ENCODE measurements at regions not wholly inside any gene's neighbourhood (a gene's known extent, or its start where the extent isn't known, plus 50 kb on each side); places are given as distances from the start of the nearest gene placed in this dataset.
"Not testable (repeated sequence)": the region's sequence is repeated elsewhere in the genome, so short reads cannot be mapped to it uniquely, and the experiment has no call there.

- not testable (repeated sequence) for H3K36me3 Mint-ChIP-seq (ENCODE audit: unreplicated experiment); H3K27me3 Mint-ChIP-seq (ENCODE audit: unreplicated experiment); DNase-seq; H3K9me3 Mint-ChIP-seq (ENCODE audit: unreplicated experiment); H3K4me3 Mint-ChIP-seq (ENCODE audit: unreplicated experiment); H3K27ac Mint-ChIP-seq (ENCODE audit: unreplicated experiment); H3K4me1 Mint-ChIP-seq (ENCODE audit: low read depth, unreplicated experiment)
Measured at GRCh38 chr15:22209086-22209485, 128.8 kb downstream of the OR4M2 start.

- DNase-seq; H3K4me3 Mint-ChIP-seq (ENCODE audit: unreplicated experiment); H3K4me1 Mint-ChIP-seq (ENCODE audit: low read depth, unreplicated experiment): not testable (repeated sequence)
- Mint-ChIP-seq H3K27ac (ENCODE audit: unreplicated experiment) (peak overlapping the region; percentile 22), H3K9me3 (ENCODE audit: unreplicated experiment) (peaks cover 62% of the 10 kb centered on the region), H3K36me3 (ENCODE audit: unreplicated experiment) (peaks cover 22% of the 10 kb centered on the region), H3K27me3 (ENCODE audit: unreplicated experiment) (peaks cover 36% of the 10 kb centered on the region)
Measured at GRCh38 chr15:22222596-22222995, 142.3 kb downstream of the OR4M2 start.

GRCh38 chr15:22224241-22224671 is 143.9 kb downstream of the OR4M2 start:
- Mint-ChIP-seq H3K27ac (ENCODE audit: unreplicated experiment) (peak overlapping the region; percentile 63), H3K36me3 (ENCODE audit: unreplicated experiment) (peaks cover 34% of the 10 kb centered on the region), H3K4me1 (ENCODE audit: low read depth, unreplicated experiment) (no peaks in the 10 kb centered on the region), H3K4me3 (ENCODE audit: unreplicated experiment) (no peak overlapping the region), H3K9me3 (ENCODE audit: unreplicated experiment) (peaks cover 78% of the 10 kb centered on the region), H3K27me3 (ENCODE audit: unreplicated experiment) (peaks cover 41% of the 10 kb centered on the region)
- TF ChIP-seq CTCF (IDR thresholded peaks at IDR 0.05; ENCODE audit: partially characterized antibody, unreplicated experiment), result no peak
- DNase-seq, result no peak

- peaks cover 41% of the 10 kb centered on the region for H3K27me3 Mint-ChIP-seq (ENCODE audit: unreplicated experiment)
- H3K9me3 Mint-ChIP-seq (ENCODE audit: unreplicated experiment), result peaks cover 83% of the 10 kb centered on the region
- H3K4me3 Mint-ChIP-seq (ENCODE audit: unreplicated experiment); H3K27ac Mint-ChIP-seq (ENCODE audit: unreplicated experiment); H3K4me1 Mint-ChIP-seq (ENCODE audit: low read depth, unreplicated experiment); DNase-seq: not testable (repeated sequence)
- H3K36me3 Mint-ChIP-seq (ENCODE audit: unreplicated experiment), result peaks cover 39% of the 10 kb centered on the region
Measured at GRCh38 chr15:22224961-22225360, 144.6 kb downstream of the OR4M2 start.

GRCh38 chr15:22226034-22226790 is 145.9 kb downstream of the OR4M2 start:
- Mint-ChIP-seq H3K9me3 (ENCODE audit: unreplicated experiment) (peaks cover 88% of the 10 kb centered on the region), H3K4me1 (ENCODE audit: low read depth, unreplicated experiment) (no peaks in the 10 kb centered on the region), H3K4me3 (ENCODE audit: unreplicated experiment) (no peak overlapping the region), H3K36me3 (ENCODE audit: unreplicated experiment) (peaks cover 48% of the 10 kb centered on the region), H3K27me3 (ENCODE audit: unreplicated experiment) (peaks cover 45% of the 10 kb centered on the region), H3K27ac (ENCODE audit: unreplicated experiment) (no peak overlapping the region)
- DNase-seq, result no peak
- no peak for TF ChIP-seq CTCF (IDR thresholded peaks at IDR 0.05; ENCODE audit: partially characterized antibody, unreplicated experiment)

GRCh38 chr15:22227411-22228100 is 147.2 kb downstream of the OR4M2 start:
- Mint-ChIP-seq H3K9me3 (ENCODE audit: unreplicated experiment) (peaks cover 84% of the 10 kb centered on the region), H3K36me3 (ENCODE audit: unreplicated experiment) (peaks cover 53% of the 10 kb centered on the region), H3K27ac (ENCODE audit: unreplicated experiment) (no peak overlapping the region), H3K27me3 (ENCODE audit: unreplicated experiment) (peaks cover 42% of the 10 kb centered on the region), H3K4me3 (ENCODE audit: unreplicated experiment) (no peak overlapping the region), H3K4me1 (ENCODE audit: low read depth, unreplicated experiment) (no peaks in the 10 kb centered on the region)
- no peak for DNase-seq
- TF ChIP-seq CTCF (IDR thresholded peaks at IDR 0.05; ENCODE audit: partially characterized antibody, unreplicated experiment), result no peak
